SH-SY5Y (cell line): ENCODE measurements at regions not wholly inside any gene's neighbourhood (a gene's known extent, or its start where the extent isn't known, plus 50 kb on each side); places are given as distances from the start of the nearest gene placed in this dataset.

Experiments
- GATA2 ChIP-seq: IDR thresholded peaks from 2 replicates; pipeline ENCODE4 v1.6.1; 2011; ENCODE audit warnings: mild to moderate bottlenecking, low read depth, low read length
- GATA3 ChIP-seq: IDR thresholded peaks from 2 replicates; pipeline ENCODE4 v1.6.1; 2011; ENCODE audit warnings: low read depth, mild to moderate bottlenecking, low read length, moderate library complexity

- no peak for TF ChIP-seq GATA2
- TF ChIP-seq GATA3, result no peak
Measured at GRCh38 chr9:82106536-82106935, 118.0 kb downstream of the SPATA31D1 start.

GRCh38 chr9:82108474-82108873 lies 119.9 kb downstream of the SPATA31D1 start:
- TF ChIP-seq GATA2 (no peak), GATA3 (no peak)

- TF ChIP-seq GATA3 (no peak), GATA2 (no peak)
Measured at GRCh38 chr9:82108941-82109340, 120.4 kb downstream of the SPATA31D1 start.

GRCh38 chr9:82109626-82110025 lies 121.1 kb downstream of the SPATA31D1 start:
- no peak for TF ChIP-seq GATA2
- TF ChIP-seq GATA3, result no peak

GRCh38 chr9:82110881-82111280 lies 122.3 kb downstream of the SPATA31D1 start:
- TF ChIP-seq GATA3, result no peak
- no peak for TF ChIP-seq GATA2

GRCh38 chr9:82115331-82115730 lies 126.8 kb downstream of the SPATA31D1 start:
- TF ChIP-seq GATA2 (no peak), GATA3 (no peak)

GRCh38 chr9:82115900-82116299 lies 127.3 kb downstream of the SPATA31D1 start:
- no peak for TF ChIP-seq GATA2
- TF ChIP-seq GATA3, result no peak

GRCh38 chr9:82116556-82116955 lies 128.0 kb downstream of the SPATA31D1 start:
- no peak for TF ChIP-seq GATA2
- TF ChIP-seq GATA3, result no peak

- TF ChIP-seq GATA3 (no peak), GATA2 (no peak)
Measured at GRCh38 chr9:82117026-82117811, 128.6 kb downstream of the SPATA31D1 start.

GRCh38 chr9:82122731-82123130 lies 134.2 kb downstream of the SPATA31D1 start:
- TF ChIP-seq GATA2 (no peak), GATA3 (no peak)

GRCh38 chr9:82124090-82124489 lies 135.5 kb downstream of the SPATA31D1 start:
- TF ChIP-seq GATA3 (no peak), GATA2 (no peak)

- TF ChIP-seq GATA3, result no peak
- TF ChIP-seq GATA2, result no peak
Measured at GRCh38 chr9:82126256-82126655, 137.7 kb downstream of the SPATA31D1 start.

GRCh38 chr9:82127465-82127864 lies 138.9 kb downstream of the SPATA31D1 start:
- TF ChIP-seq GATA2 (no peak), GATA3 (no peak)

GRCh38 chr9:82128011-82128696 lies 139.6 kb downstream of the SPATA31D1 start:
- no peak for TF ChIP-seq GATA2
- TF ChIP-seq GATA3, result no peak

GRCh38 chr9:82129708-82130107 lies 141.1 kb downstream of the SPATA31D1 start:
- TF ChIP-seq GATA3 (no peak), GATA2 (no peak)
